GM23338 (cell line): ENCODE measurements at regions not wholly inside any gene's neighbourhood (a gene's known extent, or its start where the extent isn't known, plus 50 kb on each side); places are given as distances from the start of the nearest gene placed in this dataset.

Experiments used
- ATAC-seq: fragments of 200-7000 bp; cut with Tn5 transposase; 3 replicates; pipeline ENCODE4 v1.9.1; 2020
- DNase-seq: peaks from one replicate; pipeline ENCODE4 v3.0.0-alpha.2; 2015; ENCODE audit warnings: low spot score
- H2AFZ ChIP-seq: fragments of 200-600 bp; sonication (generic); 2 replicates; pipeline ENCODE4 v1.8.0; 2016; ENCODE audit warnings: antibody characterized with exemption, mild to moderate bottlenecking, moderate library complexity
- H3F3A ChIP-seq: fragments of 200-600 bp; sonication (generic); replicated peaks from 2 replicates; pipeline ENCODE4 v1.8.0; 2017; ENCODE audit warnings: antibody characterized with exemption, mixed run types, low read depth
- H3K27ac ChIP-seq: fragments of 200-600 bp; sonication (generic); 2 replicates; pipeline ENCODE4 v1.6.1; 2016; ENCODE audit warnings: low read depth
- H3K27me3 ChIP-seq: fragments of 200-600 bp; sonication (generic); 2 replicates; pipeline ENCODE4 v1.8.0; 2016; ENCODE audit warnings: mild to moderate bottlenecking, mixed run types, moderate library complexity; ENCODE audit not compliant: insufficient read depth
- H3K36me3 ChIP-seq: fragments of 200-600 bp; sonication (generic); 2 replicates; pipeline ENCODE4 v1.8.0; 2016; ENCODE audit warnings: mild to moderate bottlenecking; ENCODE audit not compliant: insufficient read depth
- H3K4me1 ChIP-seq: fragments of 200-600 bp; sonication (generic); 2 replicates; pipeline ENCODE4 v1.8.0; 2016; ENCODE audit warnings: mild to moderate bottlenecking, moderate library complexity; ENCODE audit not compliant: insufficient read depth
- H3K4me2 ChIP-seq: fragments of 200-600 bp; sonication (generic); 2 replicates; pipeline ENCODE4 v1.7.1; 2017; ENCODE audit warnings: mixed run types
- H3K4me3 ChIP-seq: fragments of 200-600 bp; sonication (generic); 2 replicates; pipeline ENCODE4 v1.6.1; 2016; ENCODE audit warnings: mixed run types
- H3K79me2 ChIP-seq: fragments of 200-600 bp; sonication (generic); replicated peaks from 2 replicates; pipeline ENCODE4 v1.8.0; 2017; ENCODE audit warnings: mild to moderate bottlenecking; ENCODE audit not compliant: insufficient read depth
- H3K9me2 ChIP-seq: fragments of 200-600 bp; sonication (generic); 2 replicates; pipeline ENCODE4 v1.8.0; 2017; ENCODE audit not compliant: insufficient read depth
- H4K20me1 ChIP-seq: fragments of 200-600 bp; sonication (generic); replicated peaks from 2 replicates; pipeline ENCODE4 v1.8.0; 2017; ENCODE audit warnings: mild to moderate bottlenecking; ENCODE audit not compliant: insufficient read depth
- H3K27ac Mint-ChIP-seq: 2 replicates; pipeline ENCODE4 v1.8.0; 2020; ENCODE audit warnings: inconsistent platforms, mild to moderate bottlenecking, moderate library complexity, mixed read lengths
- H3K27me3 Mint-ChIP-seq: 3 replicates; pipeline ENCODE4 v1.8.0; 2022; ENCODE audit warnings: low read depth, mild to moderate bottlenecking, moderate library complexity, mixed read lengths, inconsistent platforms; ENCODE audit not compliant: insufficient read depth, poor library complexity
- H3K36me3 Mint-ChIP-seq: 3 replicates; pipeline ENCODE4 v1.8.0; 2021; ENCODE audit warnings: low read depth, mild to moderate bottlenecking, inconsistent platforms, moderate library complexity, mixed read lengths
- H3K4me1 Mint-ChIP-seq: 3 replicates; pipeline ENCODE4 v1.8.0; 2020; ENCODE audit warnings: mild to moderate bottlenecking, inconsistent platforms, mixed read lengths
- H3K4me3 Mint-ChIP-seq: 3 replicates; pipeline ENCODE4 v1.8.0; 2021; ENCODE audit warnings: moderate library complexity, mild to moderate bottlenecking, inconsistent platforms, mixed read lengths
- H3K9me3 Mint-ChIP-seq: 3 replicates; pipeline ENCODE4 v1.8.0; 2020; ENCODE audit warnings: moderate library complexity, mild to moderate bottlenecking, inconsistent platforms, mixed read lengths
- CREB1 ChIP-seq: fragments of 250-450 bp; sonication (Bioruptor Pico); IDR thresholded peaks from 2 replicates; pipeline ENCODE4 v1.5.0; 2020; ENCODE audit warnings: low read depth, mild to moderate bottlenecking, moderate library complexity
- EZH2 ChIP-seq: fragments of 200-600 bp; sonication (generic); IDR thresholded peaks from one replicate; pipeline ENCODE4 v1.8.0; 2017; ENCODE audit warnings: antibody characterized with exemption, mild to moderate bottlenecking, low read depth; ENCODE audit not compliant: unreplicated experiment
- EZH2phosphoT487 ChIP-seq: fragments of 200-600 bp; sonication (generic); IDR thresholded peaks from one replicate; pipeline ENCODE4 v1.8.1; 2018; ENCODE audit warnings: antibody characterized with exemption; ENCODE audit not compliant: unreplicated experiment
- STAT1 ChIP-seq: IDR thresholded peaks from one replicate; pipeline ENCODE4 v1.6.1; 2016; ENCODE audit warnings: antibody characterized with exemption; ENCODE audit not compliant: unreplicated experiment
- ZNF331 ChIP-seq: fragments of 250-450 bp; sonication (Bioruptor Pico); IDR thresholded peaks from 2 replicates; pipeline ENCODE4 v1.5.0; 2020; ENCODE audit warnings: low read depth, mild to moderate bottlenecking, moderate library complexity
- TF ChIP-seq, protein P1 (sequence below): IDR thresholded peaks from one replicate; pipeline ENCODE4 v1.6.1; 2018; ENCODE audit warnings: antibody characterized with exemption; ENCODE audit not compliant: unreplicated experiment
- TF ChIP-seq, protein P2 (sequence below), 2 experiments: fragments of 200-600 bp in 1 of 2; sonication (generic) in 1 of 2; conservative IDR thresholded peaks; 2 replicates each; pipeline versions ENCODE4 v1.5.1 to v1.6.1; 2016 to 2017; ENCODE audit warnings: antibody characterized with exemption in 2 of 2, low read depth in 2 of 2, mild to moderate bottlenecking in 2 of 2, moderate library complexity in 1 of 2
- TF ChIP-seq, protein P3 (sequence below): fragments of 250-450 bp; sonication (Bioruptor Pico); IDR thresholded peaks from 2 replicates; pipeline ENCODE4 v1.5.0; 2020; ENCODE audit warnings: mild to moderate bottlenecking, moderate library complexity

DNA sequence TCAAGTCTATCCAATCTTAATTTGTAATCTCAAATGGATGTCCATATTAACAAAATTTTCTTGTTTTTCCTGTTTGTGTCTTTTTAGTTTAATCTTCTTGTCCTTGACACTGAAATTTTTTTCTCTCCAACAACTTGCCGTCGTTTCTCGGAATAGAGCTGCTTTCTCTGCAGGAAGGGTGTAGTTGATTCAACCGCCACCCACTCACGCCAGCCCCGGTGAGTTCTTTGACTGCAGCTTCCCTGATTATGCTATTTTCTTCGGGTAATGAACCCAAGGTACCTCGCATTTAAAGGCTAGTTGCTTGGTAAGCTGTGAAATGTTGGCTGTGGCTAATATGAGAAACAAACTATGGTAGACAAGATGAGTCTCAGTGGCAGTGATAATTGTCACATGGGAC lies 72.2 kb downstream of the DPRX start (continued):
- TF ChIP-seq, protein P1, sequence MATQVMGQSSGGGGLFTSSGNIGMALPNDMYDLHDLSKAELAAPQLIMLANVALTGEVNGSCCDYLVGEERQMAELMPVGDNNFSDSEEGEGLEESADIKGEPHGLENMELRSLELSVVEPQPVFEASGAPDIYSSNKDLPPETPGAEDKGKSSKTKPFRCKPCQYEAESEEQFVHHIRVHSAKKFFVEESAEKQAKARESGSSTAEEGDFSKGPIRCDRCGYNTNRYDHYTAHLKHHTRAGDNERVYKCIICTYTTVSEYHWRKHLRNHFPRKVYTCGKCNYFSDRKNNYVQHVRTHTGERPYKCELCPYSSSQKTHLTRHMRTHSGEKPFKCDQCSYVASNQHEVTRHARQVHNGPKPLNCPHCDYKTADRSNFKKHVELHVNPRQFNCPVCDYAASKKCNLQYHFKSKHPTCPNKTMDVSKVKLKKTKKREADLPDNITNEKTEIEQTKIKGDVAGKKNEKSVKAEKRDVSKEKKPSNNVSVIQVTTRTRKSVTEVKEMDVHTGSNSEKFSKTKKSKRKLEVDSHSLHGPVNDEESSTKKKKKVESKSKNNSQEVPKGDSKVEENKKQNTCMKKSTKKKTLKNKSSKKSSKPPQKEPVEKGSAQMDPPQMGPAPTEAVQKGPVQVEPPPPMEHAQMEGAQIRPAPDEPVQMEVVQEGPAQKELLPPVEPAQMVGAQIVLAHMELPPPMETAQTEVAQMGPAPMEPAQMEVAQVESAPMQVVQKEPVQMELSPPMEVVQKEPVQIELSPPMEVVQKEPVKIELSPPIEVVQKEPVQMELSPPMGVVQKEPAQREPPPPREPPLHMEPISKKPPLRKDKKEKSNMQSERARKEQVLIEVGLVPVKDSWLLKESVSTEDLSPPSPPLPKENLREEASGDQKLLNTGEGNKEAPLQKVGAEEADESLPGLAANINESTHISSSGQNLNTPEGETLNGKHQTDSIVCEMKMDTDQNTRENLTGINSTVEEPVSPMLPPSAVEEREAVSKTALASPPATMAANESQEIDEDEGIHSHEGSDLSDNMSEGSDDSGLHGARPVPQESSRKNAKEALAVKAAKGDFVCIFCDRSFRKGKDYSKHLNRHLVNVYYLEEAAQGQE, result no peak

DNA sequence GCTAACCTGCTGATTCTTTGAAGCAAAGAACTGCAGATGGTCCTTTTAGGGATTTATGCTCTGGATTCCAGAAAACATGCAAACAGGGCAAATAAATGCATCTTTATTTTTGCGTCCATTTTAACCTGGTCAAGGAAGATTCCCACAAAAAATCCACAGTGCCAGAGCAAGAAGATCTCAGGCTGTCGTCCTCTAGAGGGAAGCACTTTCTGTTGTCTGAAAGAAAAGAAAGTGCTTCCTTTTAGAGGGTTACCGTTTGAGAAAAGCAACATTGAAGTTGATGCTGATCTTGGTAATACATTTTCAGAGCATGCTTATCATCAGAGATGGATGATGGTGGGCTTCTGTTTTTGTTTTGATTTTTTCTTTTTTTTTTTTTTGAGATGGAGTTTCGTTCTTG lies 75.5 kb downstream of the DPRX start:
- Histone ChIP-seq H4K20me1 (no peaks in the 10 kb centered on the region), H3F3A (0 out of 2 replicates have a peak, but pooled peaks cover 7% of the 10 kb centered on the region), H2AFZ (no peak overlapping the region), H3K27me3 (no peaks in the 10 kb centered on the region), H3K36me3 (peaks cover 20% of the 10 kb centered on the region), H3K4me3 (no peak overlapping the region), H3K27ac (no peak overlapping the region; the same call in 1 of the 2 replicates), H3K4me2 (no peak overlapping the region), H3K79me2 (no peaks in the 10 kb centered on the region), H3K4me1 (no peaks in the 10 kb centered on the region), H3K9me2 (no peaks in the 10 kb centered on the region)
- TF ChIP-seq STAT1, result no peak
- TF ChIP-seq, protein P2, sequence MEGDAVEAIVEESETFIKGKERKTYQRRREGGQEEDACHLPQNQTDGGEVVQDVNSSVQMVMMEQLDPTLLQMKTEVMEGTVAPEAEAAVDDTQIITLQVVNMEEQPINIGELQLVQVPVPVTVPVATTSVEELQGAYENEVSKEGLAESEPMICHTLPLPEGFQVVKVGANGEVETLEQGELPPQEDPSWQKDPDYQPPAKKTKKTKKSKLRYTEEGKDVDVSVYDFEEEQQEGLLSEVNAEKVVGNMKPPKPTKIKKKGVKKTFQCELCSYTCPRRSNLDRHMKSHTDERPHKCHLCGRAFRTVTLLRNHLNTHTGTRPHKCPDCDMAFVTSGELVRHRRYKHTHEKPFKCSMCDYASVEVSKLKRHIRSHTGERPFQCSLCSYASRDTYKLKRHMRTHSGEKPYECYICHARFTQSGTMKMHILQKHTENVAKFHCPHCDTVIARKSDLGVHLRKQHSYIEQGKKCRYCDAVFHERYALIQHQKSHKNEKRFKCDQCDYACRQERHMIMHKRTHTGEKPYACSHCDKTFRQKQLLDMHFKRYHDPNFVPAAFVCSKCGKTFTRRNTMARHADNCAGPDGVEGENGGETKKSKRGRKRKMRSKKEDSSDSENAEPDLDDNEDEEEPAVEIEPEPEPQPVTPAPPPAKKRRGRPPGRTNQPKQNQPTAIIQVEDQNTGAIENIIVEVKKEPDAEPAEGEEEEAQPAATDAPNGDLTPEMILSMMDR (conservative IDR thresholded peaks at IDR 0.05; ENCODE audit: low read depth in 2 of 2), result peak; percentile 36 to 45; a peak in 3 of 4 replicates
- TF ChIP-seq CREB1 (CRISPR knock-in tag), result no peak
- TF ChIP-seq ZNF331 (CRISPR knock-in tag), result no peak
- Mint-ChIP-seq H3K4me3 (no peak overlapping the region), H3K27me3 (peaks cover 11% of the 10 kb centered on the region), H3K4me1 (peaks cover 8% of the 10 kb centered on the region; the same call in 2 of the 3 replicates), H3K27ac (no peak overlapping the region), H3K36me3 (peaks cover 3% of the 10 kb centered on the region; the same call in 2 of the 3 replicates), H3K9me3 (no peaks in the 10 kb centered on the region)
- ATAC-seq (peak; percentile 38; the same call in 1 of the 3 replicates), DNase-seq (peak; percentile 33)

DNA sequence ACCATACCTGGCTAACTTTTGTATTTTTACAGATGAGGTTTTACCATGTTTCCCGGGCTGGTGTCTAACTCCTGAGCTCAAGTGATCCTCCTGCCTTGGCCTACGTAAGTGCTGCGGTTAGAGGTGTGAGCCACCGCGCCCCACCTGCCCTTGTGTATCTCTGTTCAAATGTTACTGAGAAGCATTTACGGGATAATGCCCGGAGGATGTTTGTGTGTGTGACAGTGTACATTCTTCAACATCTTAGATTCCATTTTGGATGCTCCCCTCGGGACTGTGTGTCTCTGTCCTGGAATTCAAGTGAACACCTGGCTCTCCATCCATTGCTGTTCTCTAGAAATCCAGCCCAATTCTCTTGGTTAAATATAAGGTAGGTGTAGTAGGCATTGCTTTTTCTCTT lies 93.7 kb downstream of the NLRP12 start:
- 0 out of 2 replicates have a peak overlapping the region, but pooled peaks have one; percentile 39 for H3K27ac ChIP-seq
- TF ChIP-seq, protein P3, sequence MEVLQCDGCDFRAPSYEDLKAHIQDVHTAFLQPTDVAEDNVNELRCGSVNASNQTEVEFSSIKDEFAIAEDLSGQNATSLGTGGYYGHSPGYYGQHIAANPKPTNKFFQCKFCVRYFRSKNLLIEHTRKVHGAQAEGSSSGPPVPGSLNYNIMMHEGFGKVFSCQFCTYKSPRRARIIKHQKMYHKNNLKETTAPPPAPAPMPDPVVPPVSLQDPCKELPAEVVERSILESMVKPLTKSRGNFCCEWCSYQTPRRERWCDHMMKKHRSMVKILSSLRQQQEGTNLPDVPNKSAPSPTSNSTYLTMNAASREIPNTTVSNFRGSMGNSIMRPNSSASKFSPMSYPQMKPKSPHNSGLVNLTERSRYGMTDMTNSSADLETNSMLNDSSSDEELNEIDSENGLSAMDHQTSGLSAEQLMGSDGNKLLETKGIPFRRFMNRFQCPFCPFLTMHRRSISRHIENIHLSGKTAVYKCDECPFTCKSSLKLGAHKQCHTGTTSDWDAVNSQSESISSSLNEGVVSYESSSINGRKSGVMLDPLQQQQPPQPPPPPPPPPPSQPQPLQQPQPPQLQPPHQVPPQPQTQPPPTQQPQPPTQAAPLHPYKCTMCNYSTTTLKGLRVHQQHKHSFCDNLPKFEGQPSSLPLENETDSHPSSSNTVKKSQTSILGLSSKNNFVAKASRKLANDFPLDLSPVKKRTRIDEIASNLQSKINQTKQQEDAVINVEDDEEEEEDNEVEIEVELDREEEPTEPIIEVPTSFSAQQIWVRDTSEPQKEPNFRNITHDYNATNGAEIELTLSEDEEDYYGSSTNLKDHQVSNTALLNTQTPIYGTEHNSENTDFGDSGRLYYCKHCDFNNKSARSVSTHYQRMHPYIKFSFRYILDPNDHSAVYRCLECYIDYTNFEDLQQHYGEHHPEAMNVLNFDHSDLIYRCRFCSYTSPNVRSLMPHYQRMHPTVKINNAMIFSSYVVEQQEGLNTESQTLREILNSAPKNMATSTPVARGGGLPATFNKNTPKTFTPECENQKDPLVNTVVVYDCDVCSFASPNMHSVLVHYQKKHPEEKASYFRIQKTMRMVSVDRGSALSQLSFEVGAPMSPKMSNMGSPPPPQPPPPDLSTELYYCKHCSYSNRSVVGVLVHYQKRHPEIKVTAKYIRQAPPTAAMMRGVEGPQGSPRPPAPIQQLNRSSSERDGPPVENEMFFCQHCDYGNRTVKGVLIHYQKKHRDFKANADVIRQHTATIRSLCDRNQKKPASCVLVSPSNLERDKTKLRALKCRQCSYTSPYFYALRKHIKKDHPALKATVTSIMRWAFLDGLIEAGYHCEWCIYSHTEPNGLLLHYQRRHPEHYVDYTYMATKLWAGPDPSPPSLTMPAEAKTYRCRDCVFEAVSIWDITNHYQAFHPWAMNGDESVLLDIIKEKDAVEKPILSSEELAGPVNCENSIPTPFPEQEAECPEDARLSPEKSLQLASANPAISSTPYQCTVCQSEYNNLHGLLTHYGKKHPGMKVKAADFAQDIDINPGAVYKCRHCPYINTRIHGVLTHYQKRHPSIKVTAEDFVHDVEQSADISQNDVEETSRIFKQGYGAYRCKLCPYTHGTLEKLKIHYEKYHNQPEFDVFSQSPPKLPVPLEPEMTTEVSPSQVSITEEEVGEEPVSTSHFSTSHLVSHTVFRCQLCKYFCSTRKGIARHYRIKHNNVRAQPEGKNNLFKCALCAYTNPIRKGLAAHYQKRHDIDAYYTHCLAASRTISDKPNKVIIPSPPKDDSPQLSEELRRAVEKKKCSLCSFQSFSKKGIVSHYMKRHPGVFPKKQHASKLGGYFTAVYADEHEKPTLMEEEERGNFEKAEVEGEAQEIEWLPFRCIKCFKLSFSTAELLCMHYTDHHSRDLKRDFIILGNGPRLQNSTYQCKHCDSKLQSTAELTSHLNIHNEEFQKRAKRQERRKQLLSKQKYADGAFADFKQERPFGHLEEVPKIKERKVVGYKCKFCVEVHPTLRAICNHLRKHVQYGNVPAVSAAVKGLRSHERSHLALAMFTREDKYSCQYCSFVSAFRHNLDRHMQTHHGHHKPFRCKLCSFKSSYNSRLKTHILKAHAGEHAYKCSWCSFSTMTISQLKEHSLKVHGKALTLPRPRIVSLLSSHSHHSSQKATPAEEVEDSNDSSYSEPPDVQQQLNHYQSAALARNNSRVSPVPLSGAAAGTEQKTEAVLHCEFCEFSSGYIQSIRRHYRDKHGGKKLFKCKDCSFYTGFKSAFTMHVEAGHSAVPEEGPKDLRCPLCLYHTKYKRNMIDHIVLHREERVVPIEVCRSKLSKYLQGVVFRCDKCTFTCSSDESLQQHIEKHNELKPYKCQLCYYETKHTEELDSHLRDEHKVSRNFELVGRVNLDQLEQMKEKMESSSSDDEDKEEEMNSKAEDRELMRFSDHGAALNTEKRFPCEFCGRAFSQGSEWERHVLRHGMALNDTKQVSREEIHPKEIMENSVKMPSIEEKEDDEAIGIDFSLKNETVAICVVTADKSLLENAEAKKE, result no peak
- TF ChIP-seq EZH2, result no peak
- TF ChIP-seq EZH2phosphoT487, result no peak
- TF ChIP-seq STAT1, result no peak

More for the DNA sequence above, 93.7 kb downstream of the NLRP12 start:
- no peaks in the 10 kb centered on the region for H3F3A ChIP-seq
- Mint-ChIP-seq H3K4me1 (no peaks in the 10 kb centered on the region), H3K36me3 (peaks cover under 1% of the 10 kb centered on the region; the same call in 1 of the 3 replicates), H3K27ac (no peak overlapping the region), H3K9me3 (no peaks in the 10 kb centered on the region; the same call in 2 of the 3 replicates), H3K4me3 (no peak overlapping the region), H3K27me3 (peaks cover 3% of the 10 kb centered on the region)
- ATAC-seq (no peak), DNase-seq (no peak)
- no peak overlapping the region for H2AFZ ChIP-seq
- no peaks in the 10 kb centered on the region for H3K27me3 ChIP-seq
- H3K4me1 ChIP-seq, result no peaks in the 10 kb centered on the region
- H4K20me1 ChIP-seq, result no peaks in the 10 kb centered on the region
- 0 out of 2 replicates have a peak, but pooled peaks cover 4% of the 10 kb centered on the region for H3K36me3 ChIP-seq
- no peak overlapping the region for H3K4me3 ChIP-seq
- H3K79me2 ChIP-seq, result no peaks in the 10 kb centered on the region
- no peaks in the 10 kb centered on the region for H3K9me2 ChIP-seq
- H3K4me2 ChIP-seq, result no peak overlapping the region
